Osteoblast (primary cell): ENCODE measurements at regions not wholly inside any gene's neighbourhood (a gene's known extent, or its start where the extent isn't known, plus 50 kb on each side); places are given as distances from the start of the nearest gene placed in this dataset.

ENCODE experiments used
- DNase-seq: peaks from one replicate; pipeline ENCODE4 v3.0.0; 2011; ENCODE audit warnings: low spot score, mixed read lengths; ENCODE audit not compliant: insufficient read length; ENCODE audit errors: missing footprints
- H2AFZ ChIP-seq: 2 replicates; pipeline ENCODE4 v1.6.0; 2011; ENCODE audit warnings: mild to moderate bottlenecking, low read length
- H3K27ac ChIP-seq: 2 replicates; pipeline ENCODE4 v1.5.1; 2011; ENCODE audit warnings: mild to moderate bottlenecking, low read depth, low read length, moderate library complexity
- H3K27me3 ChIP-seq: 2 replicates; pipeline ENCODE4 v1.6.0; 2012; ENCODE audit warnings: mild to moderate bottlenecking, control low read depth, inconsistent platforms, low read length, moderate library complexity; ENCODE audit not compliant: insufficient read depth
- H3K36me3 ChIP-seq: 2 replicates; pipeline ENCODE4 v1.5.1; 2011; ENCODE audit warnings: mild to moderate bottlenecking, low read length, control low read depth, moderate library complexity; ENCODE audit not compliant: insufficient read depth
- H3K4me1 ChIP-seq: 2 replicates; pipeline ENCODE4 v1.5.1; 2011; ENCODE audit warnings: mild to moderate bottlenecking, low read length, control low read depth, moderate library complexity; ENCODE audit not compliant: insufficient read depth
- H3K4me2 ChIP-seq: 2 replicates; pipeline ENCODE4 v1.6.0; 2011; ENCODE audit warnings: mild to moderate bottlenecking, low read length; ENCODE audit not compliant: insufficient read depth
- H3K4me3 ChIP-seq: fragments of 200-600 bp; sonication (generic); 3 replicates; pipeline ENCODE4 v1.5.1; 2012; ENCODE audit warnings: mild to moderate bottlenecking, low read length, inconsistent platforms; ENCODE audit not compliant: insufficient read depth
- H3K79me2 ChIP-seq: 2 replicates; pipeline ENCODE4 v1.6.0; 2012; ENCODE audit warnings: mild to moderate bottlenecking, low read length, control low read depth, inconsistent platforms; ENCODE audit not compliant: insufficient read depth
- H3K9me3 ChIP-seq: 2 replicates; pipeline ENCODE4 v1.5.1; 2011; ENCODE audit warnings: low read depth, low read length, control low read depth
- H4K20me1 ChIP-seq: 2 replicates; pipeline ENCODE4 v1.6.0; 2012; ENCODE audit warnings: mild to moderate bottlenecking, low read length, control low read depth; ENCODE audit not compliant: insufficient read depth
- CTCF ChIP-seq: IDR thresholded peaks from 2 replicates; pipeline ENCODE4 v1.5.1; 2011; ENCODE audit warnings: mild to moderate bottlenecking, low read depth, low read length, moderate library complexity; ENCODE audit errors: extremely low read depth

DNA sequence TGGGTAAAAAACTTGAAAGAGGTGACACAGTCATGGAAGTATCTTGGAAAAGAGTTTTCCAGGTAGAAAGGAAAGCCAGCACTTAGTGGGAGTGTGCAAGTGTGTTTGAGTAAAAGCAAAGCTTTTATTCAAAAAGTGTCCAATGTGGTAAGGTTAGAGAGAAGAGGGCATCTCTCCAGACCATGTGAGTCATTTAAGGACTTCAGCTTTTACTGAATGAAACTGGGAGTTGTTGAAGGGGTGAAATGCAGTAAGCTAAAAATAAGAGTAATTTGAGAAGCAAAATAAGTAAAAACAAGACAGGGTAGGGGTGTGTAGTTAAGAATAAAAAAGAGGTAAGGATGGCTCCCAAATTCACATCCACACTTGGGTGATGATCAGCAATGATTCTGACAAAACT, 238.9 kb downstream of the SLC7A11 start:
- H3K4me2 ChIP-seq: no peak overlapping the region
- H3K4me3 ChIP-seq: no peak overlapping the region
- H3K27ac ChIP-seq: no peak overlapping the region
- H4K20me1 ChIP-seq: no peaks in the 10 kb centered on the region
- H3K36me3 ChIP-seq: no peaks in the 10 kb centered on the region
- no peaks in the 10 kb centered on the region for H3K9me3 ChIP-seq
- no peaks in the 10 kb centered on the region for H3K27me3 ChIP-seq
- H3K4me1 ChIP-seq: peaks cover 5% of the 10 kb centered on the region
- no peak for TF ChIP-seq CTCF
- H3K79me2 ChIP-seq: no peaks in the 10 kb centered on the region
- no peak for DNase-seq
- H2AFZ ChIP-seq: no peak overlapping the region

DNA sequence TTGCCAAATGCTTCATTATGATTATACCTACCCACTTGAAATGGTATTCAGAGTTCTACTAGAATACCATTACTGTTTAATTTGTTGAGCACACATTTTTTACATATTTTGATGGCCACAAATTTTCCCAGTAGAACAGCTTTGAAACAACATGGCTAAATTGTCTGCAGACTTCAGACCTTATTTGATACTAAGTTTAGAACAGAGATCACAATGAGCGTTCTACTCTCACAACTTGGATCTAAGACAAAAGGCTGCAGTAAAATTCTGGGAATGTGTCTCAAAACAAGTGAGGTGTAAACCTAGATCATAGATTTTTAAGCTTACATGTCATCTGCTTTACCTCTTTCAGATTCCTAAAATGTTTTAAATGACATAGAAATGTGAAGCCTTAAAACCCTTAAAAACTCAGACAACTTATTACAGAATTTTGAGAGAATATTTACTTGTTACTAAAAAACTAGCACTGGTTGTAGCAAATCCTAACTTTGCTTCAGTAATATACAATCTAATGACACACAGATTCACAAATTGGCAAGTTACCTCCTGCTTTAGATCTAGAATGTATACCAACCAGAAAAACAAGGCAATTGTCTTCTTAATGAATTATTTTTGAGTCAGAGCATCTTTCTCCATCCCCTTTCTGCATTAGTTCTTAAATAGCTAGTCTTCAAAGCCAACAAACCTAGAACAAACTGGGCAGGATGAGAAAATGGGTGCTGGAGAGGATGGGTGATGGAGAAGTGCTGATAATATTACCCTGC, 243.3 kb downstream of the SLC7A11 start:
- Histone ChIP-seq H3K4me3 (no peak overlapping the region), H3K4me1 (peaks cover 9% of the 10 kb centered on the region), H4K20me1 (no peaks in the 10 kb centered on the region), H3K27ac (peak overlapping the region; percentile 48), H3K36me3 (no peaks in the 10 kb centered on the region), H3K9me3 (no peaks in the 10 kb centered on the region), H3K79me2 (no peaks in the 10 kb centered on the region), H2AFZ (peak overlapping the region; percentile 64), H3K27me3 (no peaks in the 10 kb centered on the region), H3K4me2 (peak overlapping the region; percentile 36)
- peak; percentile 10 for DNase-seq
- no peak for TF ChIP-seq CTCF

DNA sequence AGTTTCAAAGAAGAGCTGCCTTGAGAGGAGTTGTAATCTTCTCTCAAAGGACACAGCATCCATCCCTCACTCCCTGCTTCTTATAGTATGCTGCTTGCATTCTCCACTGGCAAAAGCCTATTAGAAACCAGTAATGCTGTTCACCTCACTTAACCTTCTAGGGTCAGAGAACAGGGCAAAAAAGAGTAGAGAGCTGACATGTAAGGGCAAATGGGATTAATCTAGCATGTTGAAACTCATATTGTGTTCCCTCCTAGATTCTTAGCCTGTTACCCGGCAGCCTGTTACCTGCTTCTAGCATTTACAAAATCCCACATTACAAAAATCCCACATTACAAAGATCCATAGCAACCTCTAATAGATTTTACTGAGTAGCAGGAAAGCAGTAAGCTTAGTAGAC, 244.7 kb downstream of the SLC7A11 start:
- Histone ChIP-seq H3K27ac (no peak overlapping the region), H4K20me1 (no peaks in the 10 kb centered on the region), H3K4me1 (peaks cover 9% of the 10 kb centered on the region), H3K36me3 (no peaks in the 10 kb centered on the region), H3K79me2 (no peaks in the 10 kb centered on the region), H3K27me3 (no peaks in the 10 kb centered on the region), H3K4me3 (no peak overlapping the region), H3K9me3 (no peaks in the 10 kb centered on the region), H2AFZ (no peak overlapping the region), H3K4me2 (no peak overlapping the region)
- TF ChIP-seq CTCF: no peak
- no peak for DNase-seq

GRCh38 chr4:137994853-137995252, 247.3 kb downstream of the SLC7A11 start:
- Histone ChIP-seq H3K4me1 (peaks cover 9% of the 10 kb centered on the region), H3K27ac (no peak overlapping the region), H3K4me3 (no peak overlapping the region), H3K4me2 (no peak overlapping the region), H3K36me3 (no peaks in the 10 kb centered on the region), H2AFZ (peak overlapping the region; percentile 51), H4K20me1 (no peaks in the 10 kb centered on the region), H3K27me3 (no peaks in the 10 kb centered on the region), H3K79me2 (no peaks in the 10 kb centered on the region), H3K9me3 (no peaks in the 10 kb centered on the region)
- no peak for TF ChIP-seq CTCF
- DNase-seq: peak; percentile 2
